ENCODE measurements at regions not wholly inside any gene's neighbourhood (a gene's known extent, or its start where the extent isn't known, plus 50 kb on each side); places are given as distances from the start of the nearest gene placed in this dataset.

DNA sequence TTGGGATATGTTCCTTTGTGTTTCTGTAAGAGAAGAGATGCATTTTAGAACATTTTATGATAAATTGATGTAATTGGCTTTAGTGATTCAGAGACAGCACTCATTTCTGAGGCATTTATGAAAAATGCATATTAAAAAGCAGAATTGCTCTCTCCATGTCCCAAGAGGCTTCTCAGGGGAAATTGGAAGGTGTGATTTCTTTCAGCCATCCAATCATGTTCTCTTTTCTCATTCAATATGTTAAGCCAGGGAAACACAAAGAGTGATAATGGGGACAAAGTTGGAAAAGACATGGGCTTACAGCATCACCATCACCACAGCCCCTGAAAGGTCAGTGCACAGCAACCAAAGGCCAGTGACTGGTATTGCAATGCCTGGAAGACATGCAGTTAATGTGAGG, 129.9 kb upstream of the COL1A2 start:
- TF ChIP-seq, protein P1, sequence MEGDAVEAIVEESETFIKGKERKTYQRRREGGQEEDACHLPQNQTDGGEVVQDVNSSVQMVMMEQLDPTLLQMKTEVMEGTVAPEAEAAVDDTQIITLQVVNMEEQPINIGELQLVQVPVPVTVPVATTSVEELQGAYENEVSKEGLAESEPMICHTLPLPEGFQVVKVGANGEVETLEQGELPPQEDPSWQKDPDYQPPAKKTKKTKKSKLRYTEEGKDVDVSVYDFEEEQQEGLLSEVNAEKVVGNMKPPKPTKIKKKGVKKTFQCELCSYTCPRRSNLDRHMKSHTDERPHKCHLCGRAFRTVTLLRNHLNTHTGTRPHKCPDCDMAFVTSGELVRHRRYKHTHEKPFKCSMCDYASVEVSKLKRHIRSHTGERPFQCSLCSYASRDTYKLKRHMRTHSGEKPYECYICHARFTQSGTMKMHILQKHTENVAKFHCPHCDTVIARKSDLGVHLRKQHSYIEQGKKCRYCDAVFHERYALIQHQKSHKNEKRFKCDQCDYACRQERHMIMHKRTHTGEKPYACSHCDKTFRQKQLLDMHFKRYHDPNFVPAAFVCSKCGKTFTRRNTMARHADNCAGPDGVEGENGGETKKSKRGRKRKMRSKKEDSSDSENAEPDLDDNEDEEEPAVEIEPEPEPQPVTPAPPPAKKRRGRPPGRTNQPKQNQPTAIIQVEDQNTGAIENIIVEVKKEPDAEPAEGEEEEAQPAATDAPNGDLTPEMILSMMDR (IDR thresholded peaks at IDR 0.05), result no peak
- TF ChIP-seq POLR2A (IDR thresholded peaks at IDR 0.05) (no peak), EP300 (IDR thresholded peaks at IDR 0.05) (no peak)

Data from tibial nerve (tissue), 4 donors.